DMS 273 (cell line): ENCODE measurements at regions not wholly inside any gene's neighbourhood (a gene's known extent, or its start where the extent isn't known, plus 50 kb on each side); places are given as distances from the start of the nearest gene placed in this dataset.
"Not testable (repeated sequence)": the region's sequence is repeated elsewhere in the genome, so short reads cannot be mapped to it uniquely, and the experiment has no call there.

ENCODE experiments used
- DNase-seq: peaks from one replicate; lab custom pipeline; 2025; ENCODE audit not compliant: unreplicated experiment; lab: John Stamatoyannopoulos, UW

DNA sequence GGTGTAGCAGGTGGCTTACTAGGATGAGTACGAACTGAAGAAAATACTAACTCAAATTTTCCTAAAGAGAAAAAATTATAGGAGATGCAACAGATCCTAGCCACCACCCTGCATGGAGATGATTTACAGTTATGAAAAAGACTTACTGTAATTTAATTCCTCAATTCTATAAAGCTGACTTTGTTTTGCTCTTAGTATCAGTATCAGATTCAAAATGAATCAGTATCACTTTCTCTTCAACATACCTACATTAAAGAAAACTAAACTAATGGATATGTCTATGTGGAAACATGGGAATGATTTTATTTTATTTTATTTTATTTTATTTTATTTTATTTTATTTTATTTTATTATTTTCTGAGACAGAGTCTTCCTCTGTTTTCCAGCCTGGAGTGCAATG, 525.8 kb downstream of the NLGN4X start:
- no peak for DNase-seq

- DNase-seq = no peak
Observed at GRCh38 chrX:5695971-5696370, 532.7 kb downstream of the NLGN4X start.

DNA sequence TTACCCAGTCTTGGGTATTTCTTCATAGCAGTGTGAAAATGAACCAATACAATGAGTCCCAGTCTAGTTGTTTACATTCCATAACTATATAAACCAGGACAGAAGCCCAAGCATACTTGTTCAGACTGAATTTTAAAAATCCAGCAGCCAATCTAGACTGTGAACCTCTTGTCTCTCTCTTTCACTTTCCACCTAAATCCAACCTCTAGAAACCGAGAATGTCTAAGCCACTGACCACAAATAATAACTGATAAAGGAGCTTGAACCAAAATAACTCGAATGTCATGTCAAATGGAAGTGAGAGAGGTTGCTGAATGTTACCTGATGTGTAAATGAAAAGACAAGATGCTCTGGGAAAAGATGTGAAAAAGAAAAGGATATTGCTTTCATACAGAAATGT, 544.7 kb downstream of the NLGN4X start:
- no peak for DNase-seq

DNA sequence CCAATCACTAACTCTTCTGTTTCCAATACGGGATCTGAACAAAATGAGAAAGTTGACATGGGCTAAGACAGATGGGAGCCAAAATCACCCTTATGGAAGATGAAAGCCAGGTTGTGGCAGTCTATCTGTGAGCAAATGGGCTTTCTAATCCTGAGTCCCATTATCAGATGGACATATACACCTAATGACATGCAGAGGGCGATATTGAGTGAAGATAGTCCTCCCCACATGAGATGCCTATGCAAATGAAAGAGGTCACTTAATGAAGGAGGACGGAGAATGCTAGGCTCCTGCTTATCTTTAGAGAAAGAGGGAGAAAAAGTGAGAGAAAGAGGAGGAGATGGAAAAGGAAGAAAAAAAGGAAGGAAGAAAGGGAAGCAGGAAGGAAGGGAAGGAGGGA, 547.5 kb downstream of the NLGN4X start:
- DNase-seq = peak; percentile 48

DNA sequence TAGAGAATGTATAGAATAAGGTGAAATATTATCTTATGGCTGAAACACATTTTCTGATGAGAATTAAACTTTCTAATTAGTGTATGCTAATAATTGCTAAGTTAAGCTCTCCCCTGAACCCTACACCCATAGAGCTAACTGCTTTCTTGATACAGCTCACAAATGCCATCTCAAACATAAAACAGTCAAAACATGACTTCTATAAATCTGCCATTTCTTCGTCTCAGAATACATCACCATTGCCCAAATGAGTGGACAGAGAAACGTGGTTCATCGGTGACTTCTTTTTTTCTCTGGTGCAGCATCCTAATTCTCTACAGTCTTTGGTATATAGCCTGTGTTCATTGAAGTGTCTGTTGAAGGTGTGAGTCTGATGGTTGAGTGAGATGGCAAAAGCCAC, 554.6 kb downstream of the NLGN4X start:
- DNase-seq = no peak

GRCh38 chrX:5672099-5672498, 556.6 kb downstream of the NLGN4X start:
- no peak for DNase-seq

GRCh38 chrX:5666689-5667088, 562.0 kb downstream of the NLGN4X start:
- not testable (repeated sequence) for DNase-seq

DNA sequence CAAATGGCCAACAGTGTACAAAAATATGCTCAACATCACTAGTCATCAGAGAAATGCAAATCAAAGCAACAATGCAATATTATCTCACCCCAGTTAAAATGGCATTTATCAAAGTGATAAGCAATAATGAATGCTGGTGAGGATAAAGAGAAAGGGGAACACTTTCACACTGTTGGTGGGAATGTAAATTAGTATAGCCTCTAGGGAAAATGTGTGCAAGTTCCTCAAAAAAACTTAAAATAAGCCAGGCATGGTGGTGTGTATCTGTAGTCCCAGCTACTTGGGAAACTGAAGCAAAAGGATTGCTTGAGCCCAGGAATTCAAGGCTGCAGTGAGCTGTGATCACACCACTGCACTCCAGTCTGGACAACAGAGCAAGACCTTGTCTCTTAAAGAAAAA, 572.1 kb downstream of the NLGN4X start:
- DNase-seq = no peak

DNA sequence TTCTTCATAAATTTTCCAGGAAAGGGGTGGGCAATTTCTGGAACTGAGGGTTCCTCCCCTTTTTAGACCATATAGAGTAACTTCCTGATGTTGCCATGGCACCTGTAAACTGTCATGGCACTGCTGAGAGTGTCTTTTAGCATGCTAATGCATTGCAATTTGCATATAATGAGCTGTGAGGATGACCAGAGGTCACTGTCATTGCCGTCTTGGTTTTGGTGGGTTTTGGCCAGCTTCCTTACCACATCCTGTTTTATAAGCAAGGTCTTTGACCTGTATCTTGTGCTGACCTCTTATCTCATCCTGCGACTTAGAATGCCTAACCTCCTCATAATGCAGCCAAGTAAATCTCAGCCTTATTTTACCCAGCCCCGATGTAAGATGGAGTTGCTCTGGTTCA, 577.8 kb downstream of the NLGN4X start:
- DNase-seq = no peak

DNA sequence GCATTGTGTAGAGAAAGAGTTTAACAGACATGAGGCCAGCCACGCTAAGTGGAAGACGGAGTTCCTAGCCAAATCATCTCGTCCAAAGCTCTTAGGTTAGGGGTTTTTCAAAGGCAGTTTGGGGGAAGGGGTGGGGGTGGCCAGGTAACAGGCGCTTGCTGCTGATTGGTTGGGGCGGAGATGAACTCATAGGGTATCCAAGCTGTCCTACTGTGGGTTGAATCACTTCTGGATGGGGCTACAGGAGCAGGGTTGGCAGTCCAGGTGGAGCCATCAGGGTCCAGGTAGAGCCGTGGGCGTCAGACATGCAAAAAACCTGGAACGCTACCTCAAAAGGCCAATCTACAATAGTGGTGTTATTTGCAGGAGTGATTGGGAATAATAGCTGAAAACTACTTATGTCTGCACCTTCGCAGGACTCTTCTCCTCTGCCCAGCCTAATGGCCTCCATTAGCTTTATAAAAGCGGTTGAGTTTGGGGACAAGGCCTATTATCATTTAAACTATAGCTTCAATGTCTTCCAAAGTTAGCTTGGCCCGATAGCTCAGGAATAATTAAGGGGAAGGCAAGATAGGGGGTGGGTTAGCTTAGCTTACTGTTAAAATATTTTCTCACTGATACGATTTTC, 579.6 kb downstream of the NLGN4X start:
- DNase-seq = no peak

DNA sequence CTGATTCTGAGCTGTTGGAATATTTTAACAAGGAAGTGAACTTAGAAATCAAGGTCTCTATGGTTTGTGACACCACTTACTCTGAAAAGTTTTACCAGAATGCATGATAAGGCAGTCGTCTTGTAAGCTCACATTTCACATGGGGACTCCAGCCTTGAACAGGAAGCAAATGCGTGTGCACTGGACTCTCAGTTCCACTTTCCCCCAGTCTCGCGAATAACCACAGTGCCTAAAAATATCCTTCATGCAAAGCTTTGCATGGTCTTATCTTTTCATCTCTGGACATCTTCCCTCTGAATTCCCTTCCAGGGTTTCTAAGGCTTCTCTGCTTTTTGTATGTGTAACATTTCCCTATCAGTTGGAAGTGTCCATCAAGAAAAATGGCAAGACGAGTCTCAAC, 581.8 kb downstream of the NLGN4X start:
- no peak for DNase-seq

GRCh38 chrX:5644776-5645175, 583.9 kb downstream of the NLGN4X start:
- DNase-seq = no peak

GRCh38 chrX:5640071-5640470, 588.6 kb downstream of the NLGN4X start:
- no peak for DNase-seq

GRCh38 chrX:5638572-5638971, 590.1 kb downstream of the NLGN4X start:
- DNase-seq = no peak

DNA sequence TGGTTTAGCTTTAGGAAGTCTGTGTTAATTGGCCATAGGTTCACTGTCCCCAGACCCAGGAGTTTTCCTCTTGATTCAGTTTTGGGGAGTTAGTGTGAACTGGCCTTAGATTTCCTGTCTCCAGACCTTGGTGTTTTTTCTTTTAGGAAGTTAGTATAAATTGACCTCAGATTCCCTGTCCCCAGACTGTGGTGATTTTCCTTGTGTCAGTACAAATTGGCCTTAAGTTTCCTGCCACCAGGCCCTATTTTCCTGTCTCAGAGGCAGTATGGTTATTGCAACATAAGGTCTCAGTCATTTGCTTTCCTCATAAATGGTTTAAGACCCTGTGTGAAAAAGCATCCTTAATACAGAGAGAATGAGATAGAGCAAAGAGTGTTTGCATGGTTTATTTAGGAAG, 595.8 kb downstream of the NLGN4X start:
- no peak for DNase-seq

DNA sequence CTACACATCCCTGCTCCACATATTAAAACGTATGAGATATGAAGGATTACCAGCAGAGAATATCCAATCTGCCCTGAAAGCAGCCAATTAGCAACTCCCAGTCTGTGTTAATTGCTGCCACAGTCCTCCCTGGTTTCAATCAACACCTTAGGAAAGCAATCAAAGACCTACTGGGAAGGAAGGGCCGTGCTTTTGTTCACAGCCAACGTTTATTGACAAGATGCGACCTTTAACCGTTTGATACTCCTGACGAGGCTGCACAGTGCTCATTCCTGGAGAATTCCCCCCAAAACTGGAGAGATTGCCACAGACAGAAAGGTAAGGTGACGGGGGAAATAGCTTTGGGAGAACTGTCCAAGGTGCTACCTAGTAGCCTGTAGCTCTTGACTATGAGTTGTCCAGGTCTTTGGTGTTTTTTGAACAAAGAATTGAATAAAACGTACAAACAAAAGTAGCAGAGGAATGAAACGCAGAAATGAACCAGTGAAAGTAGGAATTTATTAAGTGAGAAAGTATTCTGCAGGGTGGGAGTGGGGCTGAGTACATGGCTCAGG, 596.5 kb downstream of the NLGN4X start:
- DNase-seq = no peak

GRCh38 chrX:5617666-5618065, 611.0 kb downstream of the NLGN4X start:
- DNase-seq = no peak

GRCh38 chrX:5595570-5595969, 633.1 kb downstream of the NLGN4X start:
- no peak for DNase-seq

- DNase-seq = no peak
Observed at GRCh38 chrX:5586726-5587125, 641.9 kb downstream of the NLGN4X start.

DNA sequence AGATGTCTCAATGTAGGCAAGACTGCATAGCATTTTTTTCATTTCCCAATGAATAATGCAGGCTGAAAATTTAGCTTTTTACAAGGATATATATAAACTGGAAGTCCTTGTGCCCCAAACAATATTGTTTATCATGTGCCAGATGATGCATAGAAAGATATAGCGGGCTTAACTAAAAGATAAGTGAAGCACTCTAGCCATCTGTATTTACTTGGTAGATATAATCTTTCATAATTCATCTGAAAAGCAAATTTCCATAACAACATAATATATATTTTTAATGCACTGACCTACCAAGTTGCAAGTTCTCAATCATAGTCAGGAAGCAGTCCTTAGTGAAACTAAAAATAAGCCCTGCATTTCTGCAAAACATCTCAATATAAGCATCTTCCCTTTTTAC, 653.3 kb downstream of the NLGN4X start:
- DNase-seq = no peak

- no peak for DNase-seq
Observed at GRCh38 chrX:5568934-5569333, 659.7 kb downstream of the NLGN4X start.

DNA sequence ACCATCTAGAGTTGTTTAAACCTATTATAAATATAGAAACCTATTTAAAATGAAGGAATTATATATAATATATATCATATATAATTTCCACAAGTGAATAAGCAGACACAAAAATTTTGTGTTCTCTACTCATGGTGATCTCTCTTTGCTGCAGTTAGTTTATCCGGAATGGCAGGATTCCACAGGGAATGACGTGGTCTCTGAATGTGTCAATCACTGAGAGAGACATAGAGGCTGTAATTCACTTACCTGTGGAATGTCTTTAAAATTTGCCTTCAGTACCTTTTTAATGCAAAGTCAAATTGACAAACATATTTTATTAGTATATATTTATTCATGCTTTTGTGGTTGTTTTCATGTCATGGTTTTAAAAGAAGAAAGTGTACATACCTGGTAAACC, 669.3 kb downstream of the NLGN4X start:
- DNase-seq = no peak

DNA sequence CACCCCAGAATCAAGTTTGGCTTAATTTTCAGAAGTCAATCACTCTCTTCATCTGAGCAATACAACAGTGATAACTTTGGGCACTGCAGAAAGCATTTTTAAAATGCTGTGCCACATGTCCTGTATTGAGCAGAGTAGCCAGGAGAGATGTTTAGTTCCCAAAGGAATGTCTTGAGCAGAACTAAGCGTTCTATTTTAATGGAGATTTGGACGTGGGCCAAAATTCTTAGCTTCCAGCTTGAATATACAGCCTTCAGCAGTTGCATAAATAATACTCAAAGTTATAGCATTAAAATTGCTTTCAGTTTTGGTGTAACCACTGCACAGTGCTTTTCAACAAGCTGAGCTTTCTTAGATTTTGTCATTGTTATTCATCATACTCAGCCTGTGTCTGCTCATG, 679.2 kb downstream of the NLGN4X start:
- DNase-seq = no peak
